ENCODE measurements at regions not wholly inside any gene's neighbourhood (a gene's known extent, or its start where the extent isn't known, plus 50 kb on each side); places are given as distances from the start of the nearest gene placed in this dataset.

DNA sequence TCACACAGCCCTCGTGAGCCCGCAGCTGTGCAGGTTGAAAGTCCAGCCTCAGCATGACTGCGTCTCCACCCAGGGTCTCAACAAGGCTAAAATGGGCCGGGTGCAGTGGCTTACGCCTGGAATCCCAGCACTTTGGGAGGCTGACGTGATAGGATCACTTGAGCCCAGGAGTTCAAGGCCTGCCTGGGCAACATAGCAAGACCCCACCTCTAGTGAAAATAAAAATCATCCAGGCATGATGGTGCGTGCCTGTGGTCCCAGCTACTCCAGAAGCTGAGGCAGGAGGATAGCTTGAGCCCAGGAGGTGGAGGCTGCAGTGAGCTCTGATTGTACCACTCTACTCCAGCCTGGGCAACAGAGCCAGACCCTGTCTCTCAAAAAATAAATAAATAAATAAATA lies 100.8 kb upstream of the PRR5 start:
- H3K9me3 ChIP-seq (ENCODE audit: insufficient read depth, low read length): no peaks in the 10 kb centered on the region
- no peak overlapping the region for H3K9ac ChIP-seq (ENCODE audit: low read length)
- no peak overlapping the region for H3K27ac ChIP-seq (ENCODE audit: low read depth, low read length)
- TF ChIP-seq CTCF (IDR thresholded peaks at IDR 0.05; ENCODE audit: insufficient read depth, low read length, poor library complexity, severe bottlenecking) (no peak), EZH2phosphoT487 (conservative IDR thresholded peaks at IDR 0.05; ENCODE audit: low read length) (no peak)
- H2AFZ ChIP-seq (ENCODE audit: low read depth, low read length, severe bottlenecking): no peak overlapping the region
- no peaks in the 10 kb centered on the region for H3F3A ChIP-seq (ENCODE audit: insufficient read depth)
- no peak overlapping the region for H3K4me3 ChIP-seq (ENCODE audit: insufficient read depth, low read length, poor library complexity, severe bottlenecking)
- no peaks in the 10 kb centered on the region for H3K79me2 ChIP-seq (ENCODE audit: insufficient read depth, low read length)
- H3K4me2 ChIP-seq (ENCODE audit: low read depth, low read length, poor library complexity, severe bottlenecking): no peak overlapping the region
- no peaks in the 10 kb centered on the region for H4K20me1 ChIP-seq (ENCODE audit: low read depth, low read length)
- H3K36me3 ChIP-seq (ENCODE audit: low read length): no peaks in the 10 kb centered on the region
- no peaks in the 10 kb centered on the region for H3K27me3 ChIP-seq (ENCODE audit: low read length)
- H3K9me2 ChIP-seq (replicated peaks; ENCODE audit: insufficient read depth, low read length): no peaks in the 10 kb centered on the region

DNA sequence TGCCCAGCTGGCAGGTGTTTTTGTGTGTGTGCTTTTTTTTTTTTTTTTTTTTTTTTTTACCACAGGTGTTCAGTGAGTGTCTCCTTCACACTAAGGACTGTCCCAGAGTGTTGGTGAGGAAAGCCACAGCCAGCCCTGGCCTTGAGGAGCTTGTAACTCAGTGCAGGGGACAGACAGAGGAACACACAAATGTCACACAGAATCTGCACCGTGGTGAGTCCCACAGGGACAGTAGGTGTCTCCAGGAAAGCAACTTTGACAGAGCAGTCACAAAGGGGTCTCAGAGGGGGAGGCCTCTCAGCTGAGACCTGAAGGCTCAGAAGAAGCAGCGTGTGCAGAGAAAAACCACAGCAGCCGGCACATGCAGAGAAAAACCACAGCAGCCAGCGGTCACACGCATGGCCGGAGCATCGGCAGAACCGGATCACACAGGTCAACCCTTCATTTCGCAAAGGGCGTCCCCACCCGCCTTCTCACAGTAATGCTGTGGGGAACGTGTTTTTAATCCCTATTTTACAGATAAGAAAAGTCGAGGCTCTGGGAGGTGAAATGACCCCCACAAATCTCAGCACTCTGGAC lies 101.7 kb upstream of the PRR5 start:
- no peaks in the 10 kb centered on the region for H4K20me1 ChIP-seq (ENCODE audit: low read depth, low read length)
- TF ChIP-seq CTCF (IDR thresholded peaks at IDR 0.05; ENCODE audit: insufficient read depth, low read length, poor library complexity, severe bottlenecking): no peak
- no peak for TF ChIP-seq EZH2phosphoT487 (conservative IDR thresholded peaks at IDR 0.05; ENCODE audit: low read length)
- H3K9ac ChIP-seq (ENCODE audit: low read length): no peak overlapping the region
- no peaks in the 10 kb centered on the region for H3F3A ChIP-seq (ENCODE audit: insufficient read depth)
- no peak overlapping the region for H3K4me2 ChIP-seq (ENCODE audit: low read depth, low read length, poor library complexity, severe bottlenecking)
- no peak overlapping the region for H3K4me3 ChIP-seq (ENCODE audit: insufficient read depth, low read length, poor library complexity, severe bottlenecking)
- H3K9me3 ChIP-seq (ENCODE audit: insufficient read depth, low read length): no peaks in the 10 kb centered on the region
- no peaks in the 10 kb centered on the region for H3K79me2 ChIP-seq (ENCODE audit: insufficient read depth, low read length)
- no peak overlapping the region for H3K27ac ChIP-seq (ENCODE audit: low read depth, low read length)
- no peaks in the 10 kb centered on the region for H3K9me2 ChIP-seq (replicated peaks; ENCODE audit: insufficient read depth, low read length)
- no peaks in the 10 kb centered on the region for H3K27me3 ChIP-seq (ENCODE audit: low read length)
- H3K36me3 ChIP-seq (ENCODE audit: low read length): no peaks in the 10 kb centered on the region
- no peak overlapping the region for H2AFZ ChIP-seq (ENCODE audit: low read depth, low read length, severe bottlenecking)

DNA sequence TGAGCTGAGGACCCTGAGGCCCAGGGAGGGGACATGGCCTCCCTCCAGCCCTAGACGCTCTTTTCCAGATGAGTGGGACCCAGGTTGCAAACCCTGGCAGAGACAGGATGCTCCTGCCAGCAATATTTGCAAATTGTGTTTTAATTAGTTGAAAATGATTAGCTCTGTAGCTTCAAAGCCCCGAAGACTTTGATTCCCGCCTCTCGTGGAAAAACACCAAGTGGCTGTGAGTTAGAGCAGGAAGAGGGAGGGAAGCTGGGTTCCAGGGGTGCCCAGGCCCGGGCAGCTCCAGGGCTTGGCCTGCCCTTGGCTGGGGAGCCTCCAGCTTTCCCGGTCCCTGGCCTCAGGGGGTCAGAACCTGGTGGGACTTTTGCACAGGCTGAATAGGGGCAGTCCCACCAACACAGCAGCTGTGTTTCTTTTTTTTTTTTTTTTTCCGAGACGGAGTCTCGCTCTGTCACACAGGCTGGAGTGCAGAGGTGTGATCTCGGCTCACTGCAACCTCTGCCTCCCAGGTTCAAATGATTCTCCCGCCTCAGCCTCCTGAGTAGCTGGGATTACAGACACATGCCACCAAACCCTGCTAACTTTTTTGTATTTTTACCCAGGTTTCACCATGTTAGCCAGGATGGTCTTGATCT lies 101.6 kb upstream of the RTL6 start:
- H3K36me3 ChIP-seq (ENCODE audit: low read length): no peaks in the 10 kb centered on the region
- H4K20me1 ChIP-seq (ENCODE audit: low read depth, low read length): no peaks in the 10 kb centered on the region
- no peak overlapping the region for H3K9ac ChIP-seq (ENCODE audit: low read length)
- H3K4me3 ChIP-seq (ENCODE audit: insufficient read depth, low read length, poor library complexity, severe bottlenecking): no peak overlapping the region
- no peaks in the 10 kb centered on the region for H3F3A ChIP-seq (ENCODE audit: insufficient read depth)
- TF ChIP-seq CTCF (IDR thresholded peaks at IDR 0.05; ENCODE audit: insufficient read depth, low read length, poor library complexity, severe bottlenecking): no peak
- no peak for TF ChIP-seq EZH2phosphoT487 (conservative IDR thresholded peaks at IDR 0.05; ENCODE audit: low read length)
- H3K9me3 ChIP-seq (ENCODE audit: insufficient read depth, low read length): no peaks in the 10 kb centered on the region
- H2AFZ ChIP-seq (ENCODE audit: low read depth, low read length, severe bottlenecking): no peak overlapping the region
- no peak overlapping the region for H3K4me2 ChIP-seq (ENCODE audit: low read depth, low read length, poor library complexity, severe bottlenecking)
- H3K27ac ChIP-seq (ENCODE audit: low read depth, low read length): no peak overlapping the region
- no peaks in the 10 kb centered on the region for H3K27me3 ChIP-seq (ENCODE audit: low read length)
- H3K9me2 ChIP-seq (replicated peaks; ENCODE audit: insufficient read depth, low read length): no peaks in the 10 kb centered on the region
- H3K79me2 ChIP-seq (ENCODE audit: insufficient read depth, low read length): no peaks in the 10 kb centered on the region
